Activated CD4-positive, alpha-beta T cell treated with anti-CD3 and anti-CD28 coated beads, Interleukin-2, amount 10 ng/mL, durations not matched to agents 24 days and 14 days (primary cell): ENCODE measurements at regions not wholly inside any gene's neighbourhood (a gene's known extent, or its start where the extent isn't known, plus 50 kb on each side); places are given as distances from the start of the nearest gene placed in this dataset.
A peak's percentile ranks its signal among the peaks of the same experiment; 100 is the strongest.

ENCODE experiments used
- DNase-seq: peaks from one replicate; pipeline ENCODE4 v3.0.0; 2022
- H3K27ac Mint-ChIP-seq: one replicate; pipeline ENCODE4 v1.8.0; 2022; ENCODE audit warnings: mild to moderate bottlenecking, mixed read lengths
- H3K27me3 Mint-ChIP-seq: one replicate; pipeline ENCODE4 v1.8.0; 2022; ENCODE audit warnings: mixed read lengths
- H3K36me3 Mint-ChIP-seq: one replicate; pipeline ENCODE4 v1.8.0; 2022; ENCODE audit warnings: low read depth, mild to moderate bottlenecking, mixed read lengths
- H3K4me1 Mint-ChIP-seq: one replicate; pipeline ENCODE4 v1.8.0; 2021; ENCODE audit warnings: mixed read lengths
- H3K4me3 Mint-ChIP-seq: one replicate; pipeline ENCODE4 v1.8.0; 2022; ENCODE audit warnings: mild to moderate bottlenecking, moderate library complexity, mixed read lengths
- H3K9me3 Mint-ChIP-seq: one replicate; pipeline ENCODE4 v1.8.0; 2021; ENCODE audit warnings: mixed read lengths
- intact Hi-C: fragments of 100-400 bp; cut with micrococcal nuclease; formaldehyde crosslinking; loops from one replicate; pipeline ENCODE4 v1.15.1; 2023

DNA sequence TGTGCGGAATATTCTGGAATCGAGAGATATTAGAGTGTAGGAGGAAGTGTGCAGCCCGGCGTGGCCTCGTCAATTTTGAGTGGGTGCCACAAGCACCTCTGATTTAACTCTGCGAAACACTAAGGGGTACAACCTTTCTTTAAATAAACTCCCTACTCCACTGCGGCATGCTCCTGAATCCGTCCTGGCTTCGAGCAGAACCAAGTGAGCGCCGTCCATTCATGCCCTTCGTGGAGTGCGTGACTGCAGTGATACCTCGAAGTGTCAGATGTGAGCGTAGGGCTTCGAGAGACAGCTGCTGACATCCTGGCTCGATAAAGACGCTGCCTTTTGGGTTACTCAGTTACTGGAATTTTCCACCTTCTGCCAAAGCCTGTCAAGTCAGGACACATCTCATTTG lies 128.8 kb downstream of the FOXL1 start:
- no peak overlapping the region for H3K4me3 Mint-ChIP-seq
- intact Hi-C loops = no loop called here
- no peak for DNase-seq
- no peak overlapping the region for H3K27ac Mint-ChIP-seq
- H3K4me1 Mint-ChIP-seq = no peaks in the 10 kb centered on the region
- no peaks in the 10 kb centered on the region for H3K36me3 Mint-ChIP-seq
- H3K27me3 Mint-ChIP-seq = no peaks in the 10 kb centered on the region
- no peaks in the 10 kb centered on the region for H3K9me3 Mint-ChIP-seq

DNA sequence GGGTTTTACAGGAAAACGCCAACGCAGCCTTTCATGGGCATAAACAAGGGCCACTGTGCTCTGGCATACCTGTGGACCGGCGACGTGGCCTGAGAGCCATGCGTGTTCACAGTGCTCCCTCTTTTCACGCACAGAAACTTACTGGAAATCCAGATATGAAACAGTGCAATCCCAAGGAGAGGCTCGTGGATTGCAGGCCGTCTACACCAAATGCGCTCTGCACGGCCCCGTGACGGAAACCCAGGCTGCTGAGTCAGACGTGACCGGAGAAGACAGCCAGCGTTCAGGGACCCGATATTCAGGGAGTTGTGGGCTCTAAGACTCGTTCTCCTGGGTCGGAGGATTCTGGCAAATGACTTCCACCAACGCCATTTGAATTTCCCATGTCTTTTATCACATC lies 129.2 kb downstream of the FOXL1 start:
- no peak for DNase-seq
- no peak overlapping the region for H3K27ac Mint-ChIP-seq
- H3K4me1 Mint-ChIP-seq = no peaks in the 10 kb centered on the region
- no peak overlapping the region for H3K4me3 Mint-ChIP-seq
- H3K36me3 Mint-ChIP-seq = no peaks in the 10 kb centered on the region
- intact Hi-C loops = no loop called here
- H3K27me3 Mint-ChIP-seq = no peaks in the 10 kb centered on the region
- H3K9me3 Mint-ChIP-seq = no peaks in the 10 kb centered on the region

DNA sequence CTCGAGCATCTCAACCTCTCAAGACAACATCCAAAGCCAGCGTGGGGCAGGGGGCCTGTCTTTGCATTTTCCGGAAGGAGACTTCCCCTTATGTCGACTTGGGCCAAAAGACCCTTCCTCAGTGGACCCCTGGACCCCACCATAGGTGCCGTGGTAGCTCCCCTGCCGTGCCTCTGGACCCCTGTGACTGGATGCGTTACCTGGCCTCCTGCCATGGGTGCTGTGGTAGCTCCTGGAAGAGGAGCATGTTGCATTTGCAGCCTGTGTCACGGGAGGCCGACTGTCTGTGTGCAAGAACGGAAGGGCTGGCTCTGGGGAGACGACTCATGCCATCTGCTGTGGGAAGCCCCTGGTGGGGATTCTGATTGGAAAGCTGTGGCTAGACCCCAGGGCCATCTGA lies 130.1 kb downstream of the FOXL1 start:
- Mint-ChIP-seq H3K4me3 (no peak overlapping the region), H3K4me1 (no peaks in the 10 kb centered on the region), H3K27me3 (no peaks in the 10 kb centered on the region), H3K9me3 (no peaks in the 10 kb centered on the region), H3K27ac (no peak overlapping the region), H3K36me3 (no peaks in the 10 kb centered on the region)
- DNase-seq = no peak
- intact Hi-C loops = no loop called here

DNA sequence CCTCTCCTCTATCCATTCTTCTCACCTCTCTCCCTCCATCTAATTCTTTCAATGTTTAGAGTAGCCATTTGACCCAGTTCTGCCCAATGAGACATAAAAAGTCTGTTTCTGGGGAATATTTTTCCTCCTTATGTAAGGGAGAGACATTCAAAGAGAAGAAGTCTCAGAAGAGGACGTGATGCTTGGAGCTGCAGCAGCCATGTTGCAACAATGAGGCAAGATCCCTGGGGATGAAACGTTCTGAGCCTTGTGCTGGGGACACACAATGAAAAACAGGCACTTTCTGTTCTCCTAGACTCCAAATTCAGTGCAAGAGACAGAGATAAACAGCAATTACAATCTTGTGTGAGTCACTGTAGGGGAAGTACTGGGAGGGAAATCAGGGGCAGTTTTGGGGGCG lies 130.8 kb downstream of the FOXL1 start:
- Mint-ChIP-seq H3K4me1 (no peaks in the 10 kb centered on the region), H3K36me3 (no peaks in the 10 kb centered on the region), H3K27ac (no peak overlapping the region), H3K4me3 (no peak overlapping the region), H3K9me3 (no peaks in the 10 kb centered on the region), H3K27me3 (no peaks in the 10 kb centered on the region)
- intact Hi-C loops = no loop called here
- DNase-seq = no peak

DNA sequence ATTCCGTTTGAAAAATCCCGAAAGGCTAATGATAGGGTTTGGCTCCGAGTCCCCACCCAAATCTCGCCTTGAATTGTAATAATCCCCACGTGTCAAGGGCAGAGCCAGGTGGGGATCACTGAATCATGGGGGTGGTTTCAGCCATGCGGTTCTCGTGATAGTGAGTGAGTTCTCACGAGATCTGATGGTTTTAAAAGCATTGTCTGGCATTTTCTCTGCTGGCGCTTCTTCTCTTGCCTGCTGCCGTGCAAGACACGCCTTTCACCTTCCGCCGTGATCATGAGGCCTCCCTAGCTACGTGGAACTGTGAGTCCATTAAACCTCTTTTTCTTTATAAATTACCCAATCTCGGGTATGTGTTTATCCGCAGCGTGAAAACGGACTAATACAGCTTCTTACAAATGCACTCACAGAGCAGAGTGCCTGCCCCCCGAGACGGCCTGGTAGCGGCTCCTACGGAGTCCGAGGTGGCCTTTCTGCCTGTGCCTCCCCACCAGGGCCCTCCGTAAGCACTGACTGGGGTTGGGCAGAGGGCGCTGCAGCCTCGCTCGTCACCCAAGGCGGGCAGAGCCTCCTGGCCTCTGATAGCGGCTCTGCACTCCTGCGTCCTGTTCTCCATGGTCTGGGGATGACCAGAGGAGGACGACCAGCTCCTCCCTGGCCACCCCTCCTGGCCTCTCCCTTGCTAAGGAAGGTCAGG lies 131.7 kb downstream of the FOXL1 start:
- DNase-seq = no peak
- Mint-ChIP-seq H3K4me3 (no peak overlapping the region), H3K27ac (no peak overlapping the region), H3K4me1 (no peaks in the 10 kb centered on the region), H3K27me3 (no peaks in the 10 kb centered on the region), H3K9me3 (no peaks in the 10 kb centered on the region), H3K36me3 (no peaks in the 10 kb centered on the region)
- intact Hi-C loops = no loop called here

DNA sequence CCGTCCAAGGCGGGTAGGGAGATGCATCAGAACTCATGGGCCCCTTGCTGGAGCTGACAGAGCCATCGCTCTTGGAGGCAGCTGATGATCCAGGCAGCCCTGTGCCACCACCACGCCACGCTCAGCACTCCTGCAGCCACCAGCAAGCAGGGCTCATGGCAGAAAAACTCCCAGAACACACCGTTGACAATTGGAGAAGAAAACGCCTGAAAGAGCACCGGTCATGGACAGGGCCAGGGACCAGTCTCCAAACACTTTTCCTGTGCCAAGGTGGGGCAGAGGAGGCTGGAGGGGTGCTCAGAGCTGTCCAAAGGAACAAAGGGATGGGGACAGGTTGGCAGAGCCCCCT lies 132.2 kb downstream of the FOXL1 start:
- no peak overlapping the region for H3K4me3 Mint-ChIP-seq
- no peaks in the 10 kb centered on the region for H3K36me3 Mint-ChIP-seq
- DNase-seq = no peak
- intact Hi-C loops = no loop called here
- H3K9me3 Mint-ChIP-seq = no peaks in the 10 kb centered on the region
- no peaks in the 10 kb centered on the region for H3K27me3 Mint-ChIP-seq
- H3K4me1 Mint-ChIP-seq = no peaks in the 10 kb centered on the region
- H3K27ac Mint-ChIP-seq = no peak overlapping the region

DNA sequence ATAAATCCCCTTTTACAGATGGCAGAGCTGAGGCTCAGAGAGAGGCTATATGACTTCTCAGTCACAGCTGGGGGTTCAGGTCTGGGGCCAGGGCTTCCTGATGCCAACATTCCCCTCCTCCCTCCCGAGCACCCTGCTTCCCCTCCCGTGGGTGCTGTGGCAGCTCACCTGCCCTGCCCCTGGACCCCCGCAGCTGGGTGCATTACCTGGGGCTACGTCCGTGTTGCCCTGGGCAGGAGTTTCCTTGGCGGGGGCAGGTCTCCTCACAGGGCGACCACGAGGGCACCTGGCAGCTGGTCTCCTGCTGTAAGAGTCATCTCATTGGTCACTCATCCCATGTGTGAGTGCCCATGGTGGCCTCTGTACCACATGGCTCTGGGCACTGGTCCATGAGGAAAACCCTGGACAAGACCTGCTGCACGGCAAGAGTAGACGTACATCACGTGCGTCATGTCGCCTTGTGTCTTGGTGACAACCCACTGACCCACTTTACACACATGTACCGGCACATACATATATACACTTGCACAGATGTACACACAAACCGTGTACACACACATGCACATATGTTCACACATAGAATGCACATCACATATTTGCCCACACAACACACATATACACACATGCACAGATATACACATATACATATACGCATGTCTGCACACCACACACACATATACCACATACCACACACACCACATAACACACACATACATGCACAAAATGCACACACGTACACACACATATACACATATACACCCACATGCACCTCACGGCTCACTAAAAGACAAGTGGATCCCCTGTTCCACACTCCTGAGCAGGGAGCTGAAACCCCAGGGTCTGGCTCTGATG lies 134.0 kb downstream of the FOXL1 start:
- no peak overlapping the region for H3K4me3 Mint-ChIP-seq
- DNase-seq = no peak
- peaks cover 1% of the 10 kb centered on the region for H3K4me1 Mint-ChIP-seq
- intact Hi-C loops = no loop called here
- no peaks in the 10 kb centered on the region for H3K9me3 Mint-ChIP-seq
- no peak overlapping the region for H3K27ac Mint-ChIP-seq
- no peaks in the 10 kb centered on the region for H3K27me3 Mint-ChIP-seq
- H3K36me3 Mint-ChIP-seq = no peaks in the 10 kb centered on the region

DNA sequence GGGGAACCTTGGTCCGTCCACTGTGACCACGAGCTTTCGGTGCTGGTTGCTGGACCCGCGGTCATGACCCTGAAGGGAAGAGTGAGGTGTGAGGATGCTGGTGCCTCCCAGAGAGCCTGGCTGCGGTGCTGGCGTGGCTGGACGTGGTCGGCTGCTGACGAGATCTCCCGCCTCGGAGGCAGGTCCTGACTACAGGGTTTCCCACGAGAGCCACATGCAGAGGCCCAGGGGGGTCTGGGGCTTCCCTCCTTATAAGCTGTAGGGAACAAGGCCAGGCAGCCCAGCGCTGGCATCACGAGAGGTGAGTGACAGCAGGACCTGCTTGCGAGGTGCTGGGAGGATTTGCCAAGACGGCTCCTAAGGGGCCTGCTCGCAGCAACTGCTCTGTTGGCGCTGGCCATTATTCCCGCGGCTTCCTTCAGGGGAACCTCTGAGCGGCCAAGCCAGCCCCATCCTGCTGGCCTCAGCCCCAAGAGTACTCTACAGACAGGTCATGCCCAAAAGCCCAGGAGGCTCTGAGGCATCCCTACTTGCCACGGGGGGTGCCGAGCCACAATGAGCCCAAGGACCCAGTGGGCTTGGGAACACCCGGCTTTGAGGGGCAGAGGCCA lies 134.8 kb downstream of the FOXL1 start:
- Mint-ChIP-seq H3K27me3 (no peaks in the 10 kb centered on the region), H3K27ac (no peak overlapping the region), H3K4me1 (peaks cover 6% of the 10 kb centered on the region), H3K36me3 (no peaks in the 10 kb centered on the region), H3K4me3 (no peak overlapping the region), H3K9me3 (no peaks in the 10 kb centered on the region)
- no peak for DNase-seq
- intact Hi-C loops = no loop called here

DNA sequence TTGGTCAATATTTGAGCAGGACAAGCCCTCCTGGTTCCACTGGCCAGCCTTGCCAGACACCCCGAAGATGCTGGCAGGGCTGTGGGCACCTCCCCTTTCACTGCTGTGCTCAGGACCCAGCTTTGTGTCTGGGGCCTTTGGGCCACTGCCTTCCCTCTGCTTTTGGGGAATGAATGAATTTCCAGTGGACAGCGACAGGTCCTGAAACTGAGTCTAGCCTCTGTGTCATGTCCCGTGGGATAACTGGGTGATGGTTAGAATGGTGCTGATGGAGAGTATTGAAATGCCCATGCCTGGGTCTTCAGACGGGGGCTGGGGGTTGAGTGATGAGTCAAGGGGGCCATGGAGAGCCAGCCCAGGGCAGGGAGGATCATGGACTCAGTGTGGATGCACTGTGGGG lies 135.8 kb downstream of the FOXL1 start:
- H3K27ac Mint-ChIP-seq = no peak overlapping the region
- no peaks in the 10 kb centered on the region for H3K27me3 Mint-ChIP-seq
- intact Hi-C loops = no loop called here
- no peaks in the 10 kb centered on the region for H3K9me3 Mint-ChIP-seq
- H3K4me1 Mint-ChIP-seq = peaks cover 10% of the 10 kb centered on the region
- no peak overlapping the region for H3K4me3 Mint-ChIP-seq
- DNase-seq = no peak
- no peaks in the 10 kb centered on the region for H3K36me3 Mint-ChIP-seq

DNA sequence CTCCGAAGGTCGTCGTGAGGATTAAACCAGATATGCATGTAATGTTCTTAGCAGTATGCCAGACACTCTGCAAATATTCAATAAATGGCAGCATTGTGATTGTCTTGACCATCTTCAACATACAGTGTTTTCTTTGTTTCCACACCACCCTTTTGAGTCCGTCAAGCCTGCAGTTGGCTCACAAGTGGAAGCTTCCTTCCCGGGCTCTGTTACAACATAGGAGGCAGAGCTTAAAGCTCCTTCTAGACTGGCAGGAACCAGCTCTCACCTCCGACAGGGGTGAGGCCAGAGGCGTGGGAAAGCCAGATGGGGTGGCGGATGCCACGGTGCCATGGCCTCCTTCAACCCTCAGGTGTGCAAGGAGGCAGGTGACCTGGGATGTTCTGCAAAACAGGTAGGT lies 138.3 kb downstream of the FOXL1 start:
- intact Hi-C loops = no loop called here
- Mint-ChIP-seq H3K27ac (no peak overlapping the region), H3K4me1 (peaks cover 10% of the 10 kb centered on the region), H3K4me3 (no peak overlapping the region), H3K9me3 (no peaks in the 10 kb centered on the region), H3K27me3 (no peaks in the 10 kb centered on the region), H3K36me3 (no peaks in the 10 kb centered on the region)
- no peak for DNase-seq

DNA sequence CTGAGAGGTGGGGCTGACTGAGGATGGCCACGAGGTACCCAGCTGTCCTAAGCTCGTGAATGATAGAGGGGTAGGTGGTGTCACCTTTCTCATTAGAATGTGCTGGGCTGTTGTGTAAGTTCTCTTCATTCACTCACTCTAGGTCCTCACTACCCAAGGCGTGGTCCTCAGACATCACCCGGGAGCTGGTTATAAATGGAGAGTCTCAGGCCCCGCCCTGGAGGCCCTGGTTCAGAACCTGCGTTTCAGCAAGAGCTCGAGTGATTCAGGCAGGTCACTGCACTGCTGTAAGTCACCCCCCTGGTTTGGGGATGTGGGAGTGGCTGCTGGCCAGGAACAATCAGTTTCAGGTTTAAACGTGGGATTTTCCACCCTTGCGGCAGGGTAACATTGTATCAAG lies 139.8 kb downstream of the FOXL1 start:
- Mint-ChIP-seq H3K4me1 (peaks cover 10% of the 10 kb centered on the region), H3K36me3 (no peaks in the 10 kb centered on the region), H3K27ac (no peak overlapping the region), H3K27me3 (no peaks in the 10 kb centered on the region), H3K4me3 (no peak overlapping the region), H3K9me3 (no peaks in the 10 kb centered on the region)
- intact Hi-C loops = loop anchor here (2.0 kb wide), 1 partner anchor 53 kb away; no protein-coding TSS in a partner anchor
- DNase-seq = peak; percentile 57

DNA sequence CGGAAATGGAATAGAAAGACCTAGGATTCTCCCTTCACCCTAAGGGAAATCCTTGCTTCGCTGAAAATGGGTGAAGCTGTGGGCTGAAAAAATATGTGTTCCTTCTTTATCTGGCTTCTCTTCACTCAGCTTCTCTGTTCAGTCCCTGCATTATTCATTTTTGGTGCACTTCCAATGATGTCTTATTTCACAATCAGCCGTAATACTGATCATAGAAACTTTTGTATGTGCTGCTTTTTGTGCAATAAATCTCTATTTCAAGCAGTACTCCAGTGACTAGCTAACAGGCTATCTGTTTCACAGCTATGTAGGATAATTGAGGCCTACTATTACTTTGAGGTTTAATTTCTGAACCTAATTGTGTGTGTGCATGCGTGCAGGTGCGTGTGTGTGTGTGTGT lies 144.6 kb downstream of the FOXL1 start:
- H3K9me3 Mint-ChIP-seq = no peaks in the 10 kb centered on the region
- H3K36me3 Mint-ChIP-seq = no peaks in the 10 kb centered on the region
- DNase-seq = no peak
- H3K4me3 Mint-ChIP-seq = no peak overlapping the region
- peaks cover 5% of the 10 kb centered on the region for H3K4me1 Mint-ChIP-seq
- H3K27ac Mint-ChIP-seq = no peak overlapping the region
- peaks cover 8% of the 10 kb centered on the region for H3K27me3 Mint-ChIP-seq
- intact Hi-C loops = no loop called here

DNA sequence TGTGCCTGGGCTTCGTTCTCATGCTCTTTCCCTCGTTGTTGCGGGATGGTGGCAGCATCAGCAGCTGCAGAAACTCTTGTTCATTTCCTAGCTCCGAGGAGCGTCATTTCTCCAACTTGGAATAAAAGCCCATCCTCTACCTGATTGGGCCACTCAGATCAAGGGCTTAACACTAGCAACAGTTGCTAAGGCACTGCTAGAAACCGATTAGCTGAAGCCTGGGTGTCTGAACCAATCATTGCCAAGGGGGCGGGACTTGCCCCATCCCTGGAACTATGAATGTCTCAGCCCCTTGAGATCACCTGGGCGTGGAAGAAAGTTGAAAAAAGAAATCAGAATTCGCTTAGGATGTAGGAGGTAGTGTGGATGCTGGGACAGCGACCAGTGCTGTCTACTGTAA lies 145.3 kb downstream of the FOXL1 start:
- H3K27me3 Mint-ChIP-seq = peaks cover 9% of the 10 kb centered on the region
- H3K4me3 Mint-ChIP-seq = no peak overlapping the region
- H3K27ac Mint-ChIP-seq = no peak overlapping the region
- H3K9me3 Mint-ChIP-seq = no peaks in the 10 kb centered on the region
- intact Hi-C loops = no loop called here
- no peaks in the 10 kb centered on the region for H3K36me3 Mint-ChIP-seq
- no peak for DNase-seq
- H3K4me1 Mint-ChIP-seq = no peaks in the 10 kb centered on the region

DNA sequence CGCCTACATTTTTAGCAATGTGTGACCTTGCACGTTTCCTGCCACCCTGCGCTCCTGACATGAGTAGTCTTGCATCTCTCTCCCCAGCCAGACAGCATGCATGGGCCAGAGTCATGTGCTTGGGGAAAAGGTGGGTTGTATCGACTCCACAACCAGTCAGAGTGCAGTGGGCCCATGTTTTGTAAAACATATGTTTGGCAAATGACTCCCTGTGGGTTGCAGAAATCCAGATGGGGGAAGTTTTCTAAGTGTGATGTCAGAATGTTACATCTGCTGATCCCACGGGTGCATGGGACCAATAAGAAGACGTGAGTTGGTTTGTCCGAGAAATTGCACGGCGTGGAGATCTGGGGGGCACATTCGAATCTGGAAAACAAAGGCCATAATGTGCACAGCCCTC lies 147.1 kb downstream of the FOXL1 start:
- DNase-seq = no peak
- no peaks in the 10 kb centered on the region for H3K36me3 Mint-ChIP-seq
- H3K27ac Mint-ChIP-seq = no peak overlapping the region
- H3K4me1 Mint-ChIP-seq = no peaks in the 10 kb centered on the region
- intact Hi-C loops = no loop called here
- no peak overlapping the region for H3K4me3 Mint-ChIP-seq
- no peaks in the 10 kb centered on the region for H3K9me3 Mint-ChIP-seq
- H3K27me3 Mint-ChIP-seq = peaks cover 13% of the 10 kb centered on the region
